Middle frontal gyrus (tissue), 1 donor: ENCODE measurements at regions not wholly inside any gene's neighbourhood (a gene's known extent, or its start where the extent isn't known, plus 50 kb on each side); places are given as distances from the start of the nearest gene placed in this dataset.
"Not testable (repeated sequence)": the region's sequence is repeated elsewhere in the genome, so short reads cannot be mapped to it uniquely, and the experiment has no call there.

Source experiments
- DNase-seq: peaks from one replicate; pipeline ENCODE4 v3.0.0-alpha.2; 2015; ENCODE audit warnings: low spot score; ENCODE audit errors: extremely low spot score

- DNase-seq = no peak
Observed at GRCh38 chr1:68780919-68781318, 284.0 kb upstream of the DEPDC1 start.

GRCh38 chr1:68782890-68783289 lies 286.0 kb upstream of the DEPDC1 start:
- no peak for DNase-seq

GRCh38 chr1:68785328-68785727 lies 288.4 kb upstream of the DEPDC1 start:
- no peak for DNase-seq

- no peak for DNase-seq
Observed at GRCh38 chr1:68788762-68789161, 291.9 kb upstream of the DEPDC1 start.

- no peak for DNase-seq
Observed at GRCh38 chr1:68791800-68792199, 294.9 kb upstream of the DEPDC1 start.

GRCh38 chr1:68795956-68796355 lies 299.1 kb upstream of the DEPDC1 start:
- DNase-seq = no peak

- no peak for DNase-seq
Observed at GRCh38 chr1:68796888-68797287, 300.0 kb upstream of the DEPDC1 start.

- no peak for DNase-seq
Observed at GRCh38 chr1:68798071-68798470, 301.2 kb upstream of the DEPDC1 start.

GRCh38 chr1:68799096-68799495 lies 302.2 kb upstream of the DEPDC1 start:
- no peak for DNase-seq

- DNase-seq = no peak
Observed at GRCh38 chr1:68800182-68800581, 303.3 kb upstream of the DEPDC1 start.

- DNase-seq = no peak
Observed at GRCh38 chr1:68801440-68801839, 304.6 kb upstream of the DEPDC1 start.

- DNase-seq = no peak
Observed at GRCh38 chr1:68805097-68805641, 308.3 kb upstream of the DEPDC1 start.

- DNase-seq = no peak
Observed at GRCh38 chr1:68808351-68808750, 311.5 kb upstream of the DEPDC1 start.

- DNase-seq = no peak
Observed at GRCh38 chr1:68811806-68812205, 314.9 kb upstream of the DEPDC1 start.

- no peak for DNase-seq
Observed at GRCh38 chr1:68812333-68812732, 315.5 kb upstream of the DEPDC1 start.

GRCh38 chr1:68814067-68814466 lies 317.2 kb upstream of the DEPDC1 start:
- no peak for DNase-seq

- DNase-seq = no peak
Observed at GRCh38 chr1:68815632-68816031, 318.8 kb upstream of the DEPDC1 start.

GRCh38 chr1:68817505-68818210 lies 320.8 kb upstream of the DEPDC1 start:
- not testable (repeated sequence) for DNase-seq

- no peak for DNase-seq
Observed at GRCh38 chr1:68819190-68819829, 322.4 kb upstream of the DEPDC1 start.

- no peak for DNase-seq
Observed at GRCh38 chr1:68820151-68820550, 323.3 kb upstream of the DEPDC1 start.

- DNase-seq = no peak
Observed at GRCh38 chr1:68826836-68827235, 330.0 kb upstream of the DEPDC1 start.

- DNase-seq = no peak
Observed at GRCh38 chr1:68827261-68827660, 330.4 kb upstream of the DEPDC1 start.

GRCh38 chr1:68828013-68828412 lies 331.1 kb upstream of the DEPDC1 start:
- DNase-seq = no peak
